Thyroid gland (tissue), 4 donors: ENCODE measurements at regions not wholly inside any gene's neighbourhood (a gene's known extent, or its start where the extent isn't known, plus 50 kb on each side); places are given as distances from the start of the nearest gene placed in this dataset.

ENCODE experiments used
- DNase-seq, 2 donors: peaks; one replicate each; pipeline ENCODE4 v3.0.0-alpha.2; 2019
- H3K27ac ChIP-seq, 3 donors: fragments of 200-600 bp; sonication (generic); 1 replicate in 2 of 3; 2 replicates in 1 of 3; pipeline ENCODE4 v1.5.1; 2016 to 2019; ENCODE audit warnings: mild to moderate bottlenecking in 1 of 3, moderate library complexity in 1 of 3
- H3K27me3 ChIP-seq: fragments of 200-600 bp; sonication (generic); one replicate; pipeline ENCODE4 v1.5.1; 2019
- H3K36me3 ChIP-seq, 2 donors: fragments of 200-600 bp; sonication (generic); one replicate each; pipeline ENCODE4 v1.5.1; 2016 to 2019
- H3K4me1 ChIP-seq, 2 donors: fragments of 200-600 bp; sonication (generic); one replicate each; pipeline ENCODE4 v1.5.1; 2017 to 2019
- H3K4me3 ChIP-seq, 3 donors: fragments of 200-600 bp; sonication (generic); replicated peaks in 1 of 3; 1 replicate in 2 of 3; 2 replicates in 1 of 3; pipeline ENCODE4 v1.5.1; 2016; ENCODE audit warnings: mild to moderate bottlenecking in 1 of 3
- H3K9me3 ChIP-seq: fragments of 200-600 bp; sonication (generic); one replicate; pipeline ENCODE4 v1.5.1; 2017
- CTCF ChIP-seq, 6 experiments: fragments of 200-600 bp in 3 of 6; fragments of 450-650 bp in 3 of 6; sonication (generic) in 3 of 6; IDR thresholded peaks; one replicate each; pipeline ENCODE4 v1.5.1; 2016 to 2019; ENCODE audit warnings: antibody characterized with exemption in 6 of 6, mild to moderate bottlenecking in 2 of 6, inconsistent platforms in 1 of 6, moderate library complexity in 1 of 6
- POLR2A ChIP-seq, 2 donors: fragments of 450-650 bp; IDR thresholded peaks; one replicate each; pipeline ENCODE4 v1.6.1; 2017; ENCODE audit warnings: antibody characterized with exemption in 2 of 2, mild to moderate bottlenecking in 2 of 2, moderate library complexity in 1 of 2
- WGBS, 2 donors: methylation state at CpG; one replicate each; pipeline ENCODE4 v1.1.5; 2017; 5-methylcytosine and 5-hydroxymethylcytosine counted together
- intact Hi-C: fragments of 100-400 bp; cut with DNase I; formaldehyde crosslinking; loops from one replicate; pipeline ENCODE4 v1.15.1; 2023

- no peaks in the 10 kb centered on the region for H3K9me3 ChIP-seq
- no peak overlapping the region for H3K27ac ChIP-seq
- intact Hi-C loops = no loop called here
- no peaks in the 10 kb centered on the region for H3K27me3 ChIP-seq
- 66 to 68% methylated on average over 1 of the region's 1 CpG for WGBS, 2 donors
- DNase-seq = no peak
- TF ChIP-seq CTCF (IDR thresholded peaks at IDR 0.05) (no peak), POLR2A (IDR thresholded peaks at IDR 0.05) (no peak)
- no peaks in the 10 kb centered on the region for H3K36me3 ChIP-seq
- H3K4me3 ChIP-seq = no peak overlapping the region
- H3K4me1 ChIP-seq = no peaks in the 10 kb centered on the region
Observed at GRCh38 chr5:115413651-115414050, 117.2 kb upstream of the CCDC112 start.

DNA sequence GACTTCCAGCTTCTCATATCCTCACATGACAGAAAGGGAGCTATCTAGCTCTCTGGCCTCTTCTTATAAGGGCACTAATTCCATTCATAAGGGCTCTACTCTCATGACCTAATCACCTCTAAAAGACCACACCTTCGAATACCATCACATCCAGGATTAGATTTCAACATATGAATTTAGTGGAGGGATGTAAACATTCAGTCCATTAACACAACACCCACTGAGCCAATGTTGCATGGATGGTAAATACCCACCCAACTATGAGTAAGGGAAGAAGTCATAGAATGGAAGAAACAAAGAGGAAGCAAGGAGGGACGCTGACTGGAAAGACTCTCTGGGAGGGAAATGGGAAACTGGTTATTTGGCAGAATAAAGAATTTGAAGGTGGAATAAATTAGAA is 112.6 kb upstream of the CCDC112 start:
- intact Hi-C loops = no loop called here
- H3K4me1 ChIP-seq = no peaks in the 10 kb centered on the region
- TF ChIP-seq CTCF (IDR thresholded peaks at IDR 0.05) (no peak), POLR2A (IDR thresholded peaks at IDR 0.05) (no peak)
- no peak overlapping the region for H3K4me3 ChIP-seq
- no peaks in the 10 kb centered on the region for H3K27me3 ChIP-seq
- DNase-seq = no peak
- 83 to 90% methylated on average over 2 of the region's 2 CpGs for WGBS, 2 donors
- H3K36me3 ChIP-seq = no peaks in the 10 kb centered on the region
- H3K27ac ChIP-seq = no peak overlapping the region
- no peaks in the 10 kb centered on the region for H3K9me3 ChIP-seq

DNA sequence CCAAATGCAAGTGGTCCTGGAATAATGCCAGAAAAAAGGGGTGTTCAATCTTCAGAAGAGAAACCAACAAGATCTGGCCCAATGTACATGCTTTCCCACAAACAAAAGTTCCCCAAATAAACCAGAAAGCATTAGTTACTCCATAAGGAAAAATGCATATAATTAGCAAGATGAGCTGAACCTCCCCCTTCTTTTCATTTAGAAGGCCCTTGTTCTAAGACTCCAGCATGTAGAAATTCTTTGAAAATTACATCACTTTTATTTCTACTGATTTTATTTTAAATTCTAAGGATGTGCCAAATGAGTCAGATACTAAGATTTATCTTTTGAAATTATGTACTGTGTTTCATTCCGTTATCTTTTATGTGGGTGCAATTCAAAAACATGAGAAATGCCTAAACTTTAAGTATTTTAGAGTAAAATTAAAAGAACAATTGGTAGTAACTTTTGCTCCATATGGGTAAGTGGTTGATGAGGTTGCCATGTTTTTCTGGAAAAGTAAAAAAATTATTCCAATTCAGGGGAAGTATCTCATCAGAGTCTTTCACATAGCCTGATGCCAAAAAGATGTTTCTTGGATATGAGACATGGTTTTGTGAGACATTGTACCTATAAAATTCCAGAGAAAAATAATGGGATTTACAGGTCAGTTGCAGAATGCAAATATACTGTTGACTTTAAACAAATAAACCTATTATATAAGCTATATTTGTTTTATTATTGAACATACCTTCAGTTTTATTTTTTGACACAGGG is 106.5 kb upstream of the CCDC112 start:
- 82% methylated on average over 1 of the region's 1 CpG for WGBS, 2 donors
- DNase-seq = no peak
- intact Hi-C loops = no loop called here
- H3K9me3 ChIP-seq = no peaks in the 10 kb centered on the region
- no peaks in the 10 kb centered on the region for H3K36me3 ChIP-seq
- H3K27ac ChIP-seq = no peak overlapping the region
- H3K27me3 ChIP-seq = no peaks in the 10 kb centered on the region
- TF ChIP-seq POLR2A (IDR thresholded peaks at IDR 0.05) (no peak), CTCF (IDR thresholded peaks at IDR 0.05) (no peak)
- H3K4me1 ChIP-seq = no peaks in the 10 kb centered on the region
- H3K4me3 ChIP-seq = no peak overlapping the region

- no peaks in the 10 kb centered on the region for H3K27me3 ChIP-seq
- intact Hi-C loops = no loop called here
- H3K9me3 ChIP-seq = no peaks in the 10 kb centered on the region
- H3K36me3 ChIP-seq = no peaks in the 10 kb centered on the region
- 63 to 69% methylated on average over 3 to 4 of the region's 4 CpGs for WGBS, 2 donors
- no peak overlapping the region for H3K4me3 ChIP-seq
- no peaks in the 10 kb centered on the region for H3K4me1 ChIP-seq
- TF ChIP-seq POLR2A (IDR thresholded peaks at IDR 0.05) (no peak), CTCF (IDR thresholded peaks at IDR 0.05) (no peak)
- DNase-seq = no peak
- no peak overlapping the region for H3K27ac ChIP-seq
Observed at GRCh38 chr5:115402092-115402491, 105.6 kb upstream of the CCDC112 start.

- no peak for DNase-seq
- TF ChIP-seq CTCF (IDR thresholded peaks at IDR 0.05) = no peak
- TF ChIP-seq POLR2A (IDR thresholded peaks at IDR 0.05) = no peak
- no peaks in the 10 kb centered on the region for H3K4me1 ChIP-seq
- no peaks in the 10 kb centered on the region for H3K27me3 ChIP-seq
- H3K4me3 ChIP-seq = no peak overlapping the region
- WGBS, 2 donors = 93% methylated on average over 1 of the region's 1 CpG
- intact Hi-C loops = no loop called here
- no peaks in the 10 kb centered on the region for H3K9me3 ChIP-seq
- no peaks in the 10 kb centered on the region for H3K36me3 ChIP-seq
- H3K27ac ChIP-seq = no peak overlapping the region
Observed at GRCh38 chr5:115398719-115399118, 102.3 kb upstream of the CCDC112 start.
